AG10803 (cell line): ENCODE measurements at regions not wholly inside any gene's neighbourhood (a gene's known extent, or its start where the extent isn't known, plus 50 kb on each side); places are given as distances from the start of the nearest gene placed in this dataset.
A peak's percentile ranks its signal among the peaks of the same experiment; 100 is the strongest.

Source experiments
- DNase-seq: peaks from one replicate; pipeline ENCODE4 v3.0.0; 2010; ENCODE audit warnings: low read depth
- H3K4me3 ChIP-seq: 2 replicates; pipeline ENCODE4 v1.5.1; 2011; ENCODE audit warnings: mild to moderate bottlenecking, low read length, control low read depth
- TF ChIP-seq, protein P1 (sequence below): conservative IDR thresholded peaks from 2 replicates; pipeline ENCODE4 v1.5.1; 2011; ENCODE audit warnings: mild to moderate bottlenecking, low read length, control low read depth, inconsistent platforms

DNA sequence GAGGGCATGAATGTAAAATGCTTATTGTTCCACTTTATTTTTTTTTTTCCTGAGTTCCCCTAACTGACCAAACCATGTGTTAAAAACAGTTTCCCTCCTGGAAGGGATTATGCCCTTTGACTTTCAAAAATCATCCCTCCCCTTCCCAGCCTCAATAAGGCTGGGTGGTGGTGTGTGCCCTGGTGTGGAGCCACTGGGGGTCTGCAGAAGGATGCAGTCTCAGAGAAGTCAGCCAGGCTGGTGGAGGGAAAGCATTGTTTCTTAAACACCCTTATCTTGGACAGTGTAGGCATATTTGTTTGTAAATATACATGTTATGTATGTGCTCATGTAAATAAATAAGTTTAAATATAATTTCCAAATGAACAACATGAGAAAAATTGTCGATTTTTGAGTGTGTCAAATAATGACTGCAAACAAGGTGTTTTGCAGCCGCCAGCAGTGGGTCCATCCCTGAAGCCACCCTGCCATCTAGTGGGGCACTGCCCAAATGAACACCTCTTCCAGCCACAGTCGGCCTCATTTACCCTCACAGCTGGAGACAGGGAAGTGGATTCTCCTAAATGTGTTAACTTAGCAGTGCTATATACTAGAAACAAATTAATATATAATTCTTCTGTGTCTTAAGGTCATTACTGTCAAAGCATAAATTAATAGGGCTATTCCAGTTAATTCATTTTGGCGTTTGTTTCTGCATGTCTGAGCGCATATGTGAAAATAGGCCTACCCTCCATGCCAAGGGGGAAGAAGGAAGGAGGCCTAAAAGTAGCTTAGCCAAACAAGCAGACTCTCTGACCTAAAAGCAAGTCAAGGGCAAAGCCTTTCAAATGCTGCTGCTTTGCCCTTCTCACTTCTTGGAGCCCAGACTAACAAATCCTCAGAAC lies 209.6 kb upstream of the PIK3C3 start:
- H3K4me3 ChIP-seq = no peak overlapping the region
- peak; percentile 32 for DNase-seq
- TF ChIP-seq, protein P1, sequence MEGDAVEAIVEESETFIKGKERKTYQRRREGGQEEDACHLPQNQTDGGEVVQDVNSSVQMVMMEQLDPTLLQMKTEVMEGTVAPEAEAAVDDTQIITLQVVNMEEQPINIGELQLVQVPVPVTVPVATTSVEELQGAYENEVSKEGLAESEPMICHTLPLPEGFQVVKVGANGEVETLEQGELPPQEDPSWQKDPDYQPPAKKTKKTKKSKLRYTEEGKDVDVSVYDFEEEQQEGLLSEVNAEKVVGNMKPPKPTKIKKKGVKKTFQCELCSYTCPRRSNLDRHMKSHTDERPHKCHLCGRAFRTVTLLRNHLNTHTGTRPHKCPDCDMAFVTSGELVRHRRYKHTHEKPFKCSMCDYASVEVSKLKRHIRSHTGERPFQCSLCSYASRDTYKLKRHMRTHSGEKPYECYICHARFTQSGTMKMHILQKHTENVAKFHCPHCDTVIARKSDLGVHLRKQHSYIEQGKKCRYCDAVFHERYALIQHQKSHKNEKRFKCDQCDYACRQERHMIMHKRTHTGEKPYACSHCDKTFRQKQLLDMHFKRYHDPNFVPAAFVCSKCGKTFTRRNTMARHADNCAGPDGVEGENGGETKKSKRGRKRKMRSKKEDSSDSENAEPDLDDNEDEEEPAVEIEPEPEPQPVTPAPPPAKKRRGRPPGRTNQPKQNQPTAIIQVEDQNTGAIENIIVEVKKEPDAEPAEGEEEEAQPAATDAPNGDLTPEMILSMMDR = peak; percentile 64

DNA sequence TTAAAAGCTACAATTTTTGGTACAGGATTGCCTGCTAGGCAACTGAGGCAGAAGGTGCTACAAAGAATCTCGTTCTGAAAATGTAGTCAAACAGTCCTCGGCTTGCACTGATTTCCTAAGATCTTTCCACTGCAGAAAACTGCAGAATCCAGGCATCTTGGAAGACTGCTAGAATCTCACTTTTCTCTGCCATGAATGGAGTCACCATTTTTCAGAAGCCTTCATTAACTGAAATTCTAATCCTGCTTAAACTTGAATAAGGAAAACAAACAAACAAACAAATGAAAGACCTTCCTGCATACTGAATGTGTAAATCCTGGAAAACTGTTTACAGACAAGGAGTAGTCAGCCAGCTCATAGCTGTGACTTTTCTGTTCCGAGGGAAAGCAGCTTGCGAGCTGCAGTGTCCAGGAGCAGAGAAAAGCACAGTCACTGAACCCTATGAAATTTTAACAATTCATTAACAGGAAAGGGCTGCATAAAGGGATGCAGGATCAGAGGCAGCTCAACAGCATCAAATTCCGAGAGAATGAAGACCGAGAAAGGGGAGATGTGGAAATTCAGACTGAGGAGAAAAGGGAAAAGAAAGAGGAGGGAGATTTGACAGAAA lies 210.5 kb upstream of the PIK3C3 start:
- TF ChIP-seq, protein P1 = no peak
- no peak for DNase-seq
- no peak overlapping the region for H3K4me3 ChIP-seq

DNA sequence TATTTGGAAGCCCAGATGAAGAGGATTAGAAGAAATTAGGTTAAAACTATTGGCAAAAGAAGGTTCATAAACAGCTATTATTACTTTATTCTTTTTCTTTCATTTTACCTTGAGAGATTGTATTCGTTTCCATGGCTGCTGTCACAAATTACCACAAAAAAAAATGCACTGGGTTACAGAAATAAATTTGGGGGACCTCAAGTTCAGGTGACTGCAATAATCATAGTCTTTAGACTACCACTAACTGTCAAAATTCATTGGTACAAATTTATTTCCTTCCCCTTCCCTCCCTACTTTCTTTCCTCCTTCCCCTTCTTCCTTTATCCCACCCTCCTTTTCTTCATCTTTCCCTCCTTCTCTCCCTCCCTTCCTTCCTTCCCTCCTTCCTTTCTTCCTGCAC lies 217.8 kb upstream of the PIK3C3 start:
- TF ChIP-seq, protein P1 = no peak
- no peak overlapping the region for H3K4me3 ChIP-seq
- no peak for DNase-seq

DNA sequence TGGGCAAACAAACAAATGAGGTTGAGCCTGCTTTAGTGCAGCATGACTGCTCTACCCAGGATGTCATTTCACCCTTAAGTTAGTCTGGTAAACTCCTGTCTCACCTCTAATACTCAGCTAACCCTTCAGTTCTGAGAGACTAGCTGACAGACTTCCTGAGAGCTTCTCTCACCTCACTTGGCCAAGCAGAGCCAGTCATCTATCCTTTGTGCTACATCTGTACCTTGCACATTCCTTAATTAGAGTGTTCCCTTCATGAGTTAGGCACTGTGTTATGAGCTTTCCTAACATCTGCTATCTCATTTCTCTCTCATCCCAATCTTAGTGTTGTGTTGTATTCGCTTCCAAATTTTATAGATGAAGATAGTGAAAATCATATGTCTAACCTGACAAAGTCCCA lies 220.1 kb upstream of the PIK3C3 start:
- no peak for DNase-seq
- no peak overlapping the region for H3K4me3 ChIP-seq
- TF ChIP-seq, protein P1 = no peak

DNA sequence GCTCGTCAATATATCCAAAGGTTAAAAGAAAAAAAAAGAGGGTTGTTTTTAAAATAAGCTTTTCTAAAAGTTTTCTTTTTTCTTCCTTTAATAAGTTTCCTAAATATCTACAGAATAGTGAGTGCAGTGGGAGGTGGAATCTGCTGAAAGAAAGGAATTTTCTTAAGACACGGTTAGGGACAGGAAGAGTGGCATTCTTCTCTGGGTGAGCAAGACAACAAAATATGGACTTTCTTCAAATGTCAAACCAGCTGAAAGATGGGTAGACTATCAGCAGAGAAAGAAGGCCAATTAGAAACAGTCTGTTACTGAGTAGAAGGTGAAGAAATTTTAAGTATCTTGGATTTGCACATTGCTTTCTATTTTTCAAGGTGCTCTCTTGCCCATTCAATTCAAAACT lies 222.7 kb upstream of the PIK3C3 start:
- DNase-seq = no peak
- H3K4me3 ChIP-seq = no peak overlapping the region
- TF ChIP-seq, protein P1 = no peak

DNA sequence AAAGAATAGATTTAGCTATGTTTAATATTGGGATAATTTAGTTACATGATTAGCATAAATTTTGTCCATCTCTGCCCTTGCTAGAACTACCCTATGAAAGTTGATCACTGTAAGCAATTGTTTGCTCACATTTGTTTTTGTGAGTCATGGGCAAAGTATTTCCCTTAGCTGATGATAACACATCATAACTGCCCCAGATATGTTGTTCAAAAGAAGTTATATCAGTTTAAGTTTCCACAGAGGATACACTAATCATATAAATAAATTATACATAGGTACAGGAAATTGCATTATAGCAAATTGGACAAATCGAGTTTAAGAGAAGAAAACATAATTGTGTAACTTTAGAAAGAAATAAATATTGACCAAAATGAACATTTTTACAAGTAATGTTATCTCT lies 223.2 kb upstream of the PIK3C3 start:
- no peak for DNase-seq
- TF ChIP-seq, protein P1 = no peak
- no peak overlapping the region for H3K4me3 ChIP-seq

DNA sequence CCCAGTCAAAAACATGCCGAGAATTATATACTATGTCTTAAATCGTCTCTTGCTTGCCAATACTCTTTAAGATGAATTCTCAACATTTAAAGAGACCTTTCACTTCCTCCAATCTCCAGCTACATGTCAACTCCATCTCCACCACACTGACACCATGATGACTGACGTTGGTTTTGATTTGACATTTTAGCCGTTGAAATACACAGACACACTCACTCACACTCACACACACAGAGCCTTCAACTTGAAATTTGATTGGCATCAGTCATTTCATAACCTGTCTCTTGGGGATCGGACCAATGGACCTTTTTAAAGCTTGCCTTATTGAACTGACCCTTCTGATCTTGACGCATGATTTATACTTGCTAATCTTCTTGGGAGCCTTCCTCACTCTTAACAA lies 230.8 kb upstream of the PIK3C3 start:
- no peak for DNase-seq
- TF ChIP-seq, protein P1 = no peak
- no peak overlapping the region for H3K4me3 ChIP-seq
